ENCODE measurements at regions not wholly inside any gene's neighbourhood (a gene's known extent, or its start where the extent isn't known, plus 50 kb on each side); places are given as distances from the start of the nearest gene placed in this dataset.

- Histone ChIP-seq H3K9me3 (replicated peaks) (no peaks in the 10 kb centered on the region), H3K27me3 (ENCODE audit: low read depth) (peaks cover 31% of the 10 kb centered on the region), H3K4me3 (no peak overlapping the region), H3K4me1 (no peaks in the 10 kb centered on the region), H3K36me3 (no peaks in the 10 kb centered on the region), H3K27ac (replicated peaks) (no peak overlapping the region)
- DNase-seq, result no peak
- intact Hi-C loops (cut with micrococcal nuclease), result no loop called here
- TF ChIP-seq CTCF (IDR thresholded peaks at IDR 0.05; ENCODE audit: borderline replicate concordance), result no peak
These were observed 242.6 kb upstream of the RASGEF1B start for GRCh38 chr4:81714291-81714690.

GRCh38 chr4:81712714-81713113 is 241.0 kb upstream of the RASGEF1B start:
- DNase-seq, result no peak
- Histone ChIP-seq H3K27me3 (ENCODE audit: low read depth) (peaks cover 31% of the 10 kb centered on the region), H3K27ac (replicated peaks) (no peak overlapping the region), H3K9me3 (replicated peaks) (no peaks in the 10 kb centered on the region), H3K36me3 (no peaks in the 10 kb centered on the region), H3K4me3 (no peak overlapping the region), H3K4me1 (no peaks in the 10 kb centered on the region)
- intact Hi-C loops (cut with micrococcal nuclease), result no loop called here
- no peak for TF ChIP-seq CTCF (IDR thresholded peaks at IDR 0.05; ENCODE audit: borderline replicate concordance)

- Histone ChIP-seq H3K9me3 (replicated peaks) (no peaks in the 10 kb centered on the region), H3K4me3 (no peak overlapping the region), H3K4me1 (no peaks in the 10 kb centered on the region), H3K27ac (replicated peaks) (no peak overlapping the region), H3K27me3 (ENCODE audit: low read depth) (no peaks in the 10 kb centered on the region), H3K36me3 (no peaks in the 10 kb centered on the region)
- no peak for DNase-seq
- intact Hi-C loops (cut with micrococcal nuclease), result no loop called here
- no peak for TF ChIP-seq CTCF (IDR thresholded peaks at IDR 0.05; ENCODE audit: borderline replicate concordance)
These were observed 232.8 kb upstream of the RASGEF1B start for GRCh38 chr4:81704461-81704860.

- intact Hi-C loops (cut with micrococcal nuclease), result no loop called here
- DNase-seq, result no peak
- no peaks in the 10 kb centered on the region for H3K4me1 ChIP-seq
- TF ChIP-seq CTCF (IDR thresholded peaks at IDR 0.05; ENCODE audit: borderline replicate concordance), result no peak
- no peaks in the 10 kb centered on the region for H3K9me3 ChIP-seq (replicated peaks)
- H3K27me3 ChIP-seq (ENCODE audit: low read depth), result no peaks in the 10 kb centered on the region
- no peaks in the 10 kb centered on the region for H3K36me3 ChIP-seq
- H3K4me3 ChIP-seq, result no peak overlapping the region
- no peak overlapping the region for H3K27ac ChIP-seq (replicated peaks)
These were observed 228.5 kb upstream of the RASGEF1B start for GRCh38 chr4:81700189-81700588.

GRCh38 chr4:81698538-81699296 is 227.0 kb upstream of the RASGEF1B start:
- Histone ChIP-seq H3K9me3 (replicated peaks) (no peaks in the 10 kb centered on the region), H3K27me3 (ENCODE audit: low read depth) (no peaks in the 10 kb centered on the region), H3K4me3 (no peak overlapping the region), H3K27ac (replicated peaks) (no peak overlapping the region), H3K4me1 (no peaks in the 10 kb centered on the region), H3K36me3 (no peaks in the 10 kb centered on the region)
- intact Hi-C loops (cut with micrococcal nuclease), result no loop called here
- no peak for DNase-seq
- TF ChIP-seq CTCF (IDR thresholded peaks at IDR 0.05; ENCODE audit: borderline replicate concordance), result no peak
